ENCODE measurements at regions not wholly inside any gene's neighbourhood (a gene's known extent, or its start where the extent isn't known, plus 50 kb on each side); places are given as distances from the start of the nearest gene placed in this dataset.

DNA sequence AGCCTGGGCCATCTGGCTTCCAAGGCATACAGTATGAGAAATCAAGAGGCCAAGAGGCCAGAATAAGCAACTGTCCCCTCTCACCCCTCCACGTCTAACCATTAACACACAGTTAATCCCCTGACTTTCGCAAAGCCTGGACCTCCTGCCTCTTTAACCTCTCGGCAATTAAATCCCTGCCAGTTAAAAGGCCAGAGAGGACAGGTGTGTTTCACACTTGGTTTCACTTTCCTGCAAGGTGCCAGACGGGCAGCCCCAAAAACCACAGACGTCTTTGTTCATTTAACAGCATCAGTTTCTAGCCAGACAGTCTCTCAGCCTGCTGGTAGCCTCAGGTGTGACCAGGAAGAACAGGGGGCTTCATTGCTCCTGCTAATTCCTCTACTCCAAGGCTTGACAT, 91.1 kb upstream of the KIT start:
- TF ChIP-seq CTCF (IDR thresholded peaks at IDR 0.05; ENCODE audit: low read depth, low read length), result no peak
- no peak overlapping the region for H3K4me3 ChIP-seq (ENCODE audit: low read depth, low read length)

DNA sequence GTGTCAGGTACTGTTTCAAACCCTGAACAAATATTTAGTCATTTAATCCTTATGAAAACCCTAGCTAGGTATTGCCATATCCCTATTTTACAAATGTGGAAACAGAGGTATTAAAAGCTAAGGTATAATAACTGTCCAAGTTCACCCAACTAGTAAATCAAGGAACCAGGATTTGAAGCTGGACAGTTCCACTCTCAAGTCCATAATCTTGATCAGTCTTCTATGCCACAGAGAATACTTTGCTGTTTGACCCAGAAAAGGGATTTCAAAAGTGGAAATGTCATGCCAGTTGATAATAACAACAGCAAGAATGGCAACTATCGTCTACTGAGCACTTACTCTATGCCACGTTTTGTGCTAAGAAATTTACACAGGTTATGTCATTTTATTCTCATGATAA, 90.4 kb upstream of the KIT start:
- H3K4me3 ChIP-seq (ENCODE audit: low read depth, low read length), result no peak overlapping the region
- TF ChIP-seq CTCF (IDR thresholded peaks at IDR 0.05; ENCODE audit: low read depth, low read length), result no peak

- no peak for TF ChIP-seq CTCF (IDR thresholded peaks at IDR 0.05; ENCODE audit: low read depth, low read length)
- H3K4me3 ChIP-seq (ENCODE audit: low read depth, low read length), result no peak overlapping the region
These were observed 89.6 kb upstream of the KIT start for GRCh38 chr4:54568184-54568583.

GRCh38 chr4:54570822-54571221, 86.9 kb upstream of the KIT start:
- TF ChIP-seq CTCF (IDR thresholded peaks at IDR 0.05; ENCODE audit: low read depth, low read length), result no peak
- H3K4me3 ChIP-seq (ENCODE audit: low read depth, low read length), result no peak overlapping the region

- no peak overlapping the region for H3K4me3 ChIP-seq (ENCODE audit: low read depth, low read length)
- TF ChIP-seq CTCF (IDR thresholded peaks at IDR 0.05; ENCODE audit: low read depth, low read length), result no peak
These were observed 86.2 kb upstream of the KIT start for GRCh38 chr4:54571293-54572151.

- TF ChIP-seq CTCF (IDR thresholded peaks at IDR 0.05; ENCODE audit: low read depth, low read length), result no peak
- no peak overlapping the region for H3K4me3 ChIP-seq (ENCODE audit: low read depth, low read length)
These were observed 85.6 kb upstream of the KIT start for GRCh38 chr4:54572152-54572542.

GRCh38 chr4:54574500-54574899, 83.3 kb upstream of the KIT start:
- no peak overlapping the region for H3K4me3 ChIP-seq (ENCODE audit: low read depth, low read length)
- TF ChIP-seq CTCF (IDR thresholded peaks at IDR 0.05; ENCODE audit: low read depth, low read length), result no peak

Measured in WI38 (cell line).